K562 (cell line): ENCODE measurements at regions not wholly inside any gene's neighbourhood (a gene's known extent, or its start where the extent isn't known, plus 50 kb on each side); places are given as distances from the start of the nearest gene placed in this dataset.
"Not testable (repeated sequence)": the region's sequence is repeated elsewhere in the genome, so short reads cannot be mapped to it uniquely, and the experiment has no call there.

Source experiments
- ATAC-seq: fragments of 200-7000 bp; cut with Tn5 transposase; 3 replicates; pipeline ENCODE4 v1.9.1; 2020; ENCODE audit warnings: moderate library complexity
- BruUV-seq: library from RNA; stranded (reverse); fragments of 400-500 nt; replicated peaks from 2 replicates; lab custom pipeline; 2021; lab: Mats Ljungman, UMichigan
- CTCF ChIA-PET: fragments of 300-600 bp; formaldehyde crosslinking; extraction: SDS; loops from one replicate; lab custom pipeline; 2021; ENCODE audit warnings: low intra/inter-chr PET ratio; lab: Yijun Ruan, JAX
- POLR2A ChIA-PET: fragments of 300-600, 350-650 bp; sonication (Branson Sonifier 250); formaldehyde crosslinking; extraction: SDS; loops from one replicate; lab custom pipeline; 2021; ENCODE audit warnings: antibody characterized with exemption, inconsistent platforms; lab: Yijun Ruan, JAX
- DNase-seq, 4 experiments: peaks; one replicate each; pipeline versions ENCODE4 v3.0.0 to v3.0.0-alpha.2; 2011 to 2018; ENCODE audit warnings: low spot score in 3 of 4, mixed read lengths in 3 of 4; ENCODE audit errors: extremely low read depth in 1 of 4
- FAIRE-seq: peaks from 2 replicates; lab custom pipeline; 2011; peaks lifted over from hg19 to GRCh38; lab: Jason Lieb, UNC
- H2AFZ ChIP-seq: 2 replicates; pipeline ENCODE4 v1.6.0; 2011; ENCODE audit warnings: low read depth, low read length, control low read depth, inconsistent platforms
- H3K27ac ChIP-seq: fragments of 200-600 bp; 3 replicates; pipeline ENCODE4 v1.8.0; 2011; ENCODE audit warnings: low read depth, mild to moderate bottlenecking, control low read depth, inconsistent platforms, low read length, moderate library complexity, mixed read lengths; ENCODE audit errors: extremely low read depth
- H3K27me3 ChIP-seq, 2 experiments: fragments of 300-600 bp in 1 of 2; 2 replicates in 1 of 2; 3 replicates in 1 of 2; pipeline versions ENCODE4 v1.6.0 to v1.8.0; 2011; ENCODE audit warnings: inconsistent platforms in 2 of 2, low read length in 2 of 2, mild to moderate bottlenecking in 1 of 2, mixed read lengths in 1 of 2, moderate library complexity in 1 of 2; ENCODE audit not compliant: control insufficient read depth in 2 of 2, insufficient read depth in 2 of 2
- H3K36me3 ChIP-seq: fragments of 300-600 bp; 3 replicates; pipeline ENCODE4 v1.8.0; 2011; ENCODE audit warnings: mild to moderate bottlenecking, low read length, inconsistent platforms; ENCODE audit not compliant: control insufficient read depth, insufficient read depth
- H3K4me1 ChIP-seq, 2 experiments: fragments of 200-600 bp in 1 of 2; replicated peaks in 1 of 2; 2 replicates in 1 of 2; 3 replicates in 1 of 2; pipeline versions ENCODE4 v1.5.1 to v1.8.0; 2011; ENCODE audit warnings: inconsistent platforms in 2 of 2, low read length in 2 of 2, mild to moderate bottlenecking in 1 of 2, mixed read lengths in 1 of 2, moderate library complexity in 1 of 2; ENCODE audit not compliant: control insufficient read depth in 2 of 2, insufficient read depth in 2 of 2
- H3K4me2 ChIP-seq: 2 replicates; pipeline ENCODE4 v1.6.1; 2011; ENCODE audit warnings: low read length, control low read depth, inconsistent platforms, mixed read lengths; ENCODE audit not compliant: insufficient read depth
- H3K4me3 ChIP-seq: fragments of 200-600 bp; sonication (generic), shearing (Covaris generic); 2 replicates; pipeline ENCODE4 v1.5.1; 2016; ENCODE audit warnings: control low read depth, inconsistent platforms
- H3K79me2 ChIP-seq: fragments of 200-600 bp; 3 replicates; pipeline ENCODE4 v1.8.0; 2011; ENCODE audit warnings: low read length, inconsistent platforms; ENCODE audit not compliant: control insufficient read depth, insufficient read depth
- H3K9ac ChIP-seq, 2 experiments: 2 replicates each; pipeline versions ENCODE4 v1.6.0 to v1.6.1; 2011; ENCODE audit warnings: low read depth in 2 of 2, low read length in 2 of 2, control low read depth in 1 of 2, inconsistent platforms in 1 of 2, mild to moderate bottlenecking in 1 of 2, mixed read lengths in 1 of 2; ENCODE audit not compliant: insufficient read depth in 1 of 2
- H3K9me1 ChIP-seq: one replicate; pipeline ENCODE4 v1.6.0; 2011; ENCODE audit warnings: inconsistent platforms, mild to moderate bottlenecking, low read length, moderate library complexity; ENCODE audit not compliant: control insufficient read depth, insufficient read depth
- H3K9me3 ChIP-seq: replicated peaks from 2 replicates; pipeline ENCODE4 v1.5.1; 2011; ENCODE audit warnings: low read depth, low read length, inconsistent platforms; ENCODE audit not compliant: control insufficient read depth, insufficient read depth
- H4K20me1 ChIP-seq: replicated peaks from 2 replicates; pipeline ENCODE4 v1.6.1; 2011; ENCODE audit warnings: low read length, inconsistent platforms, mixed read lengths; ENCODE audit not compliant: control insufficient read depth, insufficient read depth
- KDM1A ChIP-seq, 2 experiments: fragments of 450-650 bp; IDR thresholded peaks; 2 replicates each; pipeline ENCODE4 v1.6.1; 2016; ENCODE audit warnings: mild to moderate bottlenecking in 2 of 2
- WGBS: fragments of 100-300 bp; shearing (Covaris generic); methylation state at CpG from one replicate; pipeline ENCODE4 v1.1.6; 2016; ENCODE audit warnings: low coverage, mixed read lengths; ENCODE audit not compliant: insufficient coverage; ENCODE audit errors: missing lambda C conversion rate; 5-methylcytosine and 5-hydroxymethylcytosine counted together
- in situ Hi-C: fragments of 300-500 bp; cut with MboI; formaldehyde crosslinking; loops from 4 replicates; pipeline ENCODE4 v1.15.0; 2018; ENCODE audit warnings: inconsistent platforms, mixed read lengths
- intact Hi-C: fragments of 100-400 bp; cut with micrococcal nuclease; formaldehyde crosslinking; loops from 2 replicates; pipeline ENCODE4 v1.14.2; 2022

DNA sequence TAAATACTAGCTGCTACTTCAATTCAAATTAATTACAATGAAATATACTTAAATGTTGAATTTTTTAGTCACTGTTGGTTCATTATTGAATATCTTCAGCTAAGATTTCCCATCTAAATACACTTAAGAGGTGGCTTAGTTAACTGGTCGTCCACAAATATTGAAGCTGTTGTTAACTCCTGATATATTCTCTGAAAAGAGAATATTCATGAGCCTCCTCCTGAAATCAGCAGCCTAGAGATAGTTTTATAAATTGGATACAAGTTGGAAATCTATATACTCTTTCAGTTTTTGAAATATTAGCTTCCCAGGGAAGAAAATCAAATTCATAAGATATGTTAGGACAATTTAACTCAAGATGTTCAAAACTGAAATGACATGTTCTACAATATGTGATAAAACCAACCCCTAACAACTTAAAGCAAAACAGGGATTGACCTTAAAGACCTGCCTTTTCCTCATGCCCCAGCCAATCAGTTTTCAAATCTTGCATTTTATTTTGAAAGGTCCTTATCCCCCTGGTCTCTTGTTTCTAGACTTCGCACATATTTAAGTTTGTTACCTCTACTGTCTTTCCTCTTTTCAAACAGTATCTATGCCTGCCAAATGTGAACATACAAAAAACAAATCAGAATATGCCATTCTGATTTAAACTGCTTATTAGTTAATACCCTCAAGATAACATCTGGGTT is 2784.9 kb downstream of the RPIA start:
- FAIRE-seq, H4K20me1 ChIP-seq, CTCF ChIA-PET: not testable (repeated sequence)
- peak in 1 of 2 experiments; percentile 21; a peak in 1 of 4 replicates for TF ChIP-seq KDM1A (IDR thresholded peaks at IDR 0.05)
- TF ChIP-seq, all 486 proteins: peak for 1; not testable (repeated sequence) for 485
- H3K9ac ChIP-seq, H3K9me3 ChIP-seq, H3K36me3 ChIP-seq, in situ Hi-C loops, BruUV-seq, H3K9me1 ChIP-seq, ATAC-seq, DNase-seq, H3K27ac ChIP-seq, intact Hi-C loops, H3K4me2 ChIP-seq, H2AFZ ChIP-seq, POLR2A ChIA-PET, H3K4me3 ChIP-seq, H3K79me2 ChIP-seq, H3K27me3 ChIP-seq: not testable (repeated sequence)
- WGBS = under 1% methylated on average over 2 of the region's 2 CpGs
- H3K4me1 ChIP-seq = peaks cover 0 to 20% of the 10 kb centered on the region in 2 experiments; a peak in 3 of 5 replicates

DNA sequence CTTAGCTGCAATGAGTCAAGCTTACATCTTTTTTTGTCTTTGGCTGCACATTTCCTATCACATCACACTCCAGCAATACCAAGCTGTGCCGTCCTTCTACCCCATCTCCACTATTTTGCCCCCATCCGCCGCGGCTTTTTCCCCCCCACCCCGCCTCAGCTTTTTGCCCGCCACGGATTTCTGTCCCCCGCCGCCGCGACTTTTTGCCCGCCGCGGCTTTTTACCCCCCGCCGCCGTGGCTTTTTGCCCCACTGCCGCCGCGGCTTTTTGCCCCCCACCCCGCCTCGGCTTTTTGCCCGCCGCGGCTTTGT is 2785.4 kb downstream of the RPIA start:
- BruUV-seq, intact Hi-C loops, H3K9me1 ChIP-seq, FAIRE-seq, H2AFZ ChIP-seq, H3K9me3 ChIP-seq, H4K20me1 ChIP-seq, H3K4me3 ChIP-seq, POLR2A ChIA-PET, ATAC-seq, H3K27ac ChIP-seq, CTCF ChIA-PET, H3K27me3 ChIP-seq, H3K4me2 ChIP-seq, H3K9ac ChIP-seq, in situ Hi-C loops, DNase-seq, H3K36me3 ChIP-seq, H3K79me2 ChIP-seq: not testable (repeated sequence)
- peaks cover 0 to 20% of the 10 kb centered on the region in 2 experiments; a peak in 3 of 5 replicates for H3K4me1 ChIP-seq
- WGBS = 35% methylated on average over 11 of the region's 25 CpGs

DNA sequence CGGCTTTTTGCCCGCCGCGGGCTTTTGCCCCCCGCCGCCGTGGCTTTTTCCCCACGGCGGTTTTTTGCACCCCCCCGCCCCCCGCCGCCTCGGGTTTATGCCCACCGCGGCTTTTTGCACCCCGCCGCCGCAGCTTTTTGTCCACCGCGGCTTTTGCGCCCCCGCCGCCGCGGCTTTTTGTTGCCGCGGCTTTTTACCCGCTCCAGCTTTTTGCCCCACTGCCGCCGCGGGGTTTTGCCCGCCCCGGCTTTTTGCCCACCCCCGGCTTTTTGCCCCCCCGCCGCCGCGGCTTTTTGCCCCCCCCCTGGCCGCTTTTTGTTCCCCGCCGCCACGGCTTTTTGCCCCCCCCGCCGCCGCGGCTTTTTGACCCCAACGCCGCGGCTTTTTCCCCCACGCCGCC is 2785.8 kb downstream of the RPIA start:
- 73% methylated on average over 12 of the region's 51 CpGs for WGBS
- H3K27ac ChIP-seq, DNase-seq, POLR2A ChIA-PET, H3K9ac ChIP-seq, intact Hi-C loops, FAIRE-seq, H3K9me1 ChIP-seq, in situ Hi-C loops, H2AFZ ChIP-seq, H3K4me2 ChIP-seq, H3K27me3 ChIP-seq, ATAC-seq, H3K9me3 ChIP-seq, H3K79me2 ChIP-seq, H4K20me1 ChIP-seq, BruUV-seq, CTCF ChIA-PET, H3K36me3 ChIP-seq: not testable (repeated sequence)
- H3K4me1 ChIP-seq = peaks cover 0 to 20% of the 10 kb centered on the region in 2 experiments; a peak in 3 of 5 replicates
- H3K4me3 ChIP-seq = peak overlapping the region; percentile 48; the same call in 1 of the 2 replicates
